HEK293T (cell line): ENCODE measurements at regions not wholly inside any gene's neighbourhood (a gene's known extent, or its start where the extent isn't known, plus 50 kb on each side); places are given as distances from the start of the nearest gene placed in this dataset.

ENCODE experiments used
- CTCF ChIA-PET: fragments of 350-600 bp; formaldehyde crosslinking; extraction: SDS; loops from one replicate; lab custom pipeline; 2021; ENCODE audit warnings: antibody characterized with exemption, inconsistent platforms; lab: Yijun Ruan, JAX
- POLR2A ChIA-PET: fragments of 350-600 bp; formaldehyde crosslinking; extraction: SDS; loops from one replicate; lab custom pipeline; 2020; ENCODE audit warnings: antibody characterized with exemption, inconsistent platforms; lab: Yijun Ruan, JAX
- DNase-seq: peaks from one replicate; pipeline ENCODE4 v3.0.0; 2012; ENCODE audit warnings: mixed read lengths; ENCODE audit errors: extremely low spot score
- ARNT ChIP-seq: fragments of 450-650 bp; IDR thresholded peaks from 2 replicates; pipeline ENCODE4 v1.6.1; 2017; ENCODE audit warnings: mild to moderate bottlenecking
- BHLHE40 ChIP-seq: fragments of 450-650 bp; IDR thresholded peaks from 2 replicates; pipeline ENCODE4 v1.6.1; 2016; ENCODE audit warnings: mild to moderate bottlenecking, moderate library complexity, borderline replicate concordance
- CTBP1 ChIP-seq: fragments of 450-650 bp; IDR thresholded peaks from 2 replicates; pipeline ENCODE4 v1.6.1; 2016; ENCODE audit warnings: borderline replicate concordance
- ELF4 ChIP-seq: fragments of 450-650 bp; IDR thresholded peaks from 2 replicates; pipeline ENCODE4 v1.6.1; 2017; ENCODE audit warnings: antibody characterized with exemption
- FOXA1 ChIP-seq: fragments of 450-650 bp; IDR thresholded peaks from 2 replicates; pipeline ENCODE4 v1.6.1; 2016; ENCODE audit warnings: mild to moderate bottlenecking
- FOXK2 ChIP-seq: fragments of 450-650 bp; IDR thresholded peaks from 2 replicates; pipeline ENCODE4 v1.6.1; 2016; ENCODE audit warnings: mild to moderate bottlenecking
- FOXM1 ChIP-seq: fragments of 450-650 bp; IDR thresholded peaks from 2 replicates; pipeline ENCODE4 v1.6.1; 2017; ENCODE audit warnings: mild to moderate bottlenecking, borderline replicate concordance
- HDGF ChIP-seq: fragments of 450-650 bp; IDR thresholded peaks from 2 replicates; pipeline ENCODE4 v1.6.1; 2017; ENCODE audit warnings: antibody characterized with exemption, borderline replicate concordance
- L3MBTL2 ChIP-seq: fragments of 450-650 bp; conservative IDR thresholded peaks from 2 replicates; pipeline ENCODE4 v1.6.1; 2016; ENCODE audit warnings: mild to moderate bottlenecking
- LEF1 ChIP-seq: fragments of 450-650 bp; IDR thresholded peaks from 2 replicates; pipeline ENCODE4 v1.6.1; 2017; ENCODE audit warnings: mild to moderate bottlenecking, borderline replicate concordance
- NFRKB ChIP-seq: fragments of 450-650 bp; IDR thresholded peaks from 2 replicates; pipeline ENCODE4 v1.6.1; 2016; ENCODE audit warnings: mild to moderate bottlenecking, moderate library complexity
- SP1 ChIP-seq: fragments of 450-650 bp; IDR thresholded peaks from 2 replicates; pipeline ENCODE4 v1.6.1; 2017
- SUZ12 ChIP-seq: fragments of 450-650 bp; IDR thresholded peaks from 2 replicates; pipeline ENCODE4 v1.6.1; 2016; ENCODE audit warnings: mild to moderate bottlenecking
- TARDBP ChIP-seq: fragments of 450-650 bp; IDR thresholded peaks from 2 replicates; pipeline ENCODE4 v1.6.1; 2016
- ZNF384 ChIP-seq: fragments of 450-650 bp; IDR thresholded peaks from 2 replicates; pipeline ENCODE4 v1.6.1; 2016
- TF ChIP-seq, protein P1 (sequence below): fragments of 450-650 bp; IDR thresholded peaks from 2 replicates; pipeline ENCODE4 v1.6.1; 2016

GRCh38 chr20:20953738-20954618 lies 152.2 kb downstream of the LINC00237 start:
- DNase-seq = no peak
- CTCF ChIA-PET = no interaction called here

GRCh38 chr20:20950620-20951019 lies 155.5 kb downstream of the LINC00237 start:
- DNase-seq = no peak
- ChIA-PET POLR2A (no interaction called here), CTCF (interaction anchor here (0.8 kb wide), 1 partner anchor 51 kb away, joined by 3 read pairs; no protein-coding TSS in a partner anchor)
- no peak for TF ChIP-seq SUZ12
- no peak for TF ChIP-seq HDGF
- no peak for TF ChIP-seq FOXK2
- no peak for TF ChIP-seq ARNT
- no peak for TF ChIP-seq SP1
- TF ChIP-seq NFRKB = no peak
- TF ChIP-seq FOXM1 = no peak
- no peak for TF ChIP-seq LEF1
- TF ChIP-seq L3MBTL2 = no peak
- no peak for TF ChIP-seq CTBP1
- no peak for TF ChIP-seq ZNF384
- no peak for TF ChIP-seq FOXA1
- TF ChIP-seq BHLHE40 = no peak
- no peak for TF ChIP-seq ELF4
- no peak for TF ChIP-seq TARDBP
- TF ChIP-seq, protein P1, sequence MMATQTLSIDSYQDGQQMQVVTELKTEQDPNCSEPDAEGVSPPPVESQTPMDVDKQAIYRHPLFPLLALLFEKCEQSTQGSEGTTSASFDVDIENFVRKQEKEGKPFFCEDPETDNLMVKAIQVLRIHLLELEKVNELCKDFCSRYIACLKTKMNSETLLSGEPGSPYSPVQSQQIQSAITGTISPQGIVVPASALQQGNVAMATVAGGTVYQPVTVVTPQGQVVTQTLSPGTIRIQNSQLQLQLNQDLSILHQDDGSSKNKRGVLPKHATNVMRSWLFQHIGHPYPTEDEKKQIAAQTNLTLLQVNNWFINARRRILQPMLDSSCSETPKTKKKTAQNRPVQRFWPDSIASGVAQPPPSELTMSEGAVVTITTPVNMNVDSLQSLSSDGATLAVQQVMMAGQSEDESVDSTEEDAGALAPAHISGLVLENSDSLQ = no peak

More at GRCh38 chr20:20953738-20954618, 152.2 kb downstream of the LINC00237 start:
- POLR2A ChIA-PET = no interaction called here
- TF ChIP-seq FOXA1 = no peak
- TF ChIP-seq SUZ12 = no peak
- no peak for TF ChIP-seq L3MBTL2
- no peak for TF ChIP-seq ARNT
- TF ChIP-seq FOXK2 = no peak
- no peak for TF ChIP-seq NFRKB
- TF ChIP-seq, protein P1 = no peak
- TF ChIP-seq ELF4 = no peak
- no peak for TF ChIP-seq ZNF384
- TF ChIP-seq SP1 = no peak
- no peak for TF ChIP-seq HDGF
- no peak for TF ChIP-seq CTBP1
- TF ChIP-seq TARDBP = no peak
- TF ChIP-seq LEF1 = no peak
- no peak for TF ChIP-seq BHLHE40
- no peak for TF ChIP-seq FOXM1

DNA sequence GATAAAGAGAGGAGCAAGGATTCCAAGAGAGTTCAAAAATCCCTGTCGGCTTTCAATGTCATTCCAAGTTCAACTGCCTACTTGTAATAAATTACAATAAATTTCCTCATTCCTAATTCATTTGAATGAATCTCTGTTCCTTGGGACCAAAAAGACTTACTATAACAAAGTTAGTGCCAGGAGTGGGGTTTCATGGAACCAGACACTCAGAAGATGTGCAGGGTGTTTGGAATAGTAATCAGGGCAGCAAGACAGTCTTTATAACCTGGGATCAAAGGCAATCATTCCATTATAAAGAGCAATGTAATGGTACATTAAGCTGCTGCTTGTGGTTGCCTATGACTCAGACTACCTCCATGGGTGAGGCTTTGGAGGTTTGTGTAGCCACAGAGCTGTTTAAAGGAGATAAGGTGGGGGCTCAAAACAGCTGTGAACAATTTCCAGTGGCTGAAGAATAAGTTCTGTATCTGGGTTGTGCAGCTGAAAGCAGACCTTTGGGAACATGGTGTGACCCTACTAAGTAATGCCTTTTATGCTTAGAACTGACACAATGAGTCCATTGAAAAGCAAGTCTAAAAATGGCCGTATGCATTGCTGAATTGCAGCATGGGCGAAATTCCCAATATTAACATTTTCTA lies 159.9 kb downstream of the LINC00237 start:
- no peak for TF ChIP-seq SP1
- no peak for TF ChIP-seq SUZ12
- TF ChIP-seq LEF1 = no peak
- no peak for TF ChIP-seq BHLHE40
- no peak for TF ChIP-seq ELF4
- TF ChIP-seq CTBP1 = no peak
- no peak for TF ChIP-seq TARDBP
- no peak for TF ChIP-seq FOXM1
- TF ChIP-seq ARNT = no peak
- TF ChIP-seq L3MBTL2 = no peak
- no peak for TF ChIP-seq NFRKB
- TF ChIP-seq ZNF384 = no peak
- no peak for TF ChIP-seq HDGF
- TF ChIP-seq, protein P1 = no peak
- no peak for TF ChIP-seq FOXK2
- TF ChIP-seq FOXA1 = no peak
- ChIA-PET POLR2A (no interaction called here), CTCF (no interaction called here)
- no peak for DNase-seq

DNA sequence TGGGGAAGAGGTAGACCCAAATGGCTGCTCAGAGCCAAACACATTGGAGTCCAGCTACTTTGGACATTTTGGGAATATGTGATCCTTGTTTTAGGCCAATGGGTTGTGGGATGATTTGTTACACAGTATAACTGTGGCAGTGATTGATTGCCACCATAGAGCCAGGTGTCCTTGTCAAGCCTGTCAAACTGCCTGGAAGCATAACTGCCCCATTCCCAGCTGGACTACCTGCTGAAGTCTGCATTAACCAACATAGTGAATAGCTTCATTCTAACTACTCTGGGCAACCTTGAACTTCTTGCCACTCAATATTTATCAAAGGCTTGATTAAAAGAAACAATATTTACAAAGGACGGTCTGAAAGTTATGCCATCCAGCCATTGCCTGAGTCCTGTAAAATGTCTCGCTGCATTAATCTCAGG lies 164.7 kb downstream of the LINC00237 start:
- no peak for DNase-seq
- TF ChIP-seq, protein P1 = no peak
- no peak for TF ChIP-seq FOXA1
- TF ChIP-seq FOXK2 = no peak
- TF ChIP-seq LEF1 = no peak
- TF ChIP-seq CTBP1 = no peak
- no peak for TF ChIP-seq L3MBTL2
- TF ChIP-seq ZNF384 = no peak
- TF ChIP-seq SUZ12 = no peak
- CTCF ChIA-PET = no interaction called here
- POLR2A ChIA-PET = no interaction called here

- TF ChIP-seq CTBP1 (no peak), ZNF384 (no peak), FOXA1 (no peak), TARDBP (no peak), BHLHE40 (no peak), FOXM1 (no peak), L3MBTL2 (no peak), HDGF (no peak), NFRKB (no peak), SP1 (no peak), ARNT (no peak)
- ChIA-PET CTCF (no interaction called here), POLR2A (no interaction called here)
- no peak for DNase-seq
These were observed 167.2 kb downstream of the LINC00237 start for GRCh38 chr20:20939006-20939405.
